ENCODE measurements at regions not wholly inside any gene's neighbourhood (a gene's known extent, or its start where the extent isn't known, plus 50 kb on each side); places are given as distances from the start of the nearest gene placed in this dataset.
"Not testable (repeated sequence)": the region's sequence is repeated elsewhere in the genome, so short reads cannot be mapped to it uniquely, and the experiment has no call there.

- Histone ChIP-seq H3K4me3 (ENCODE audit: low read depth, low read length, poor library complexity, severe bottlenecking) (no peak overlapping the region), H3K36me3 (ENCODE audit: insufficient read depth, low read length) (no peaks in the 10 kb centered on the region), H4K20me1 (ENCODE audit: insufficient read depth, low read length) (no peaks in the 10 kb centered on the region), H3K27ac (ENCODE audit: low read depth, low read length, poor library complexity, severe bottlenecking) (no peak overlapping the region), H3K9me3 (ENCODE audit: low read length) (no peaks in the 10 kb centered on the region), H3K4me1 (ENCODE audit: insufficient read depth, low read length, poor library complexity, severe bottlenecking) (no peaks in the 10 kb centered on the region), H2AFZ (ENCODE audit: low read length) (no peak overlapping the region), H3K9me2 (ENCODE audit: insufficient read depth, low read length) (no peaks in the 10 kb centered on the region), H3K4me2 (ENCODE audit: low read length) (no peak overlapping the region), H3K79me2 (ENCODE audit: insufficient read depth, low read depth, low read length) (no peaks in the 10 kb centered on the region)
- ChIA-PET CTCF (ENCODE audit: unreplicated experiment) (no interaction called here), POLR2A (no interaction called here)
- intact Hi-C loops (cut with micrococcal nuclease; ENCODE audit: unreplicated experiment): no loop called here
- DNase-seq (ENCODE audit: low spot score): no peak
- BruUV-seq (replicated peaks): no TSS peak
- TF ChIP-seq CTCF (conservative IDR thresholded peaks at IDR 0.05; ENCODE audit: low read length) (no peak), EZH2phosphoT487 (IDR thresholded peaks at IDR 0.05; ENCODE audit: borderline replicate concordance, low read depth, low read length) (no peak)
Measured at GRCh38 chr15:38795471-38796245, 231.0 kb upstream of the RASGRP1 start.

- Histone ChIP-seq H2AFZ (ENCODE audit: low read length) (no peak overlapping the region), H3K36me3 (ENCODE audit: insufficient read depth, low read length) (no peaks in the 10 kb centered on the region), H3K4me3 (ENCODE audit: low read depth, low read length, poor library complexity, severe bottlenecking) (no peak overlapping the region), H3K9me3 (ENCODE audit: low read length) (no peaks in the 10 kb centered on the region), H3K4me2 (ENCODE audit: low read length) (no peak overlapping the region), H4K20me1 (ENCODE audit: insufficient read depth, low read length) (no peaks in the 10 kb centered on the region), H3K79me2 (ENCODE audit: insufficient read depth, low read depth, low read length) (no peaks in the 10 kb centered on the region), H3K9me2 (ENCODE audit: insufficient read depth, low read length) (no peaks in the 10 kb centered on the region), H3K4me1 (ENCODE audit: insufficient read depth, low read length, poor library complexity, severe bottlenecking) (no peaks in the 10 kb centered on the region), H3K27ac (ENCODE audit: low read depth, low read length, poor library complexity, severe bottlenecking) (no peak overlapping the region)
- ChIA-PET POLR2A (no interaction called here), CTCF (ENCODE audit: unreplicated experiment) (no interaction called here)
- TF ChIP-seq CTCF (conservative IDR thresholded peaks at IDR 0.05; ENCODE audit: low read length) (no peak), EZH2phosphoT487 (IDR thresholded peaks at IDR 0.05; ENCODE audit: borderline replicate concordance, low read depth, low read length) (no peak)
- DNase-seq (ENCODE audit: low spot score): no peak
- intact Hi-C loops (cut with micrococcal nuclease; ENCODE audit: unreplicated experiment): no loop called here
- BruUV-seq (replicated peaks): no TSS peak
Measured at GRCh38 chr15:38796589-38796988, 232.0 kb upstream of the RASGRP1 start.

GRCh38 chr15:38797506-38797905 lies 232.9 kb upstream of the RASGRP1 start:
- H3K36me3 ChIP-seq (ENCODE audit: insufficient read depth, low read length); H4K20me1 ChIP-seq (ENCODE audit: insufficient read depth, low read length); H3K27ac ChIP-seq (ENCODE audit: low read depth, low read length, poor library complexity, severe bottlenecking); H3K4me1 ChIP-seq (ENCODE audit: insufficient read depth, low read length, poor library complexity, severe bottlenecking); DNase-seq (ENCODE audit: low spot score); H3K79me2 ChIP-seq (ENCODE audit: insufficient read depth, low read depth, low read length); H2AFZ ChIP-seq (ENCODE audit: low read length); BruUV-seq (replicated peaks); POLR2A ChIA-PET; H3K4me2 ChIP-seq (ENCODE audit: low read length); intact Hi-C loops (cut with micrococcal nuclease; ENCODE audit: unreplicated experiment); H3K4me3 ChIP-seq (ENCODE audit: low read depth, low read length, poor library complexity, severe bottlenecking); CTCF ChIA-PET (ENCODE audit: unreplicated experiment); H3K9me2 ChIP-seq (ENCODE audit: insufficient read depth, low read length); H3K9me3 ChIP-seq (ENCODE audit: low read length): not testable (repeated sequence)

GRCh38 chr15:38799202-38799601 lies 234.6 kb upstream of the RASGRP1 start:
- H3K27ac ChIP-seq (ENCODE audit: low read depth, low read length, poor library complexity, severe bottlenecking); DNase-seq (ENCODE audit: low spot score); H4K20me1 ChIP-seq (ENCODE audit: insufficient read depth, low read length); intact Hi-C loops (cut with micrococcal nuclease; ENCODE audit: unreplicated experiment); H3K4me1 ChIP-seq (ENCODE audit: insufficient read depth, low read length, poor library complexity, severe bottlenecking); H3K4me2 ChIP-seq (ENCODE audit: low read length); H3K36me3 ChIP-seq (ENCODE audit: insufficient read depth, low read length); H3K79me2 ChIP-seq (ENCODE audit: insufficient read depth, low read depth, low read length); H3K4me3 ChIP-seq (ENCODE audit: low read depth, low read length, poor library complexity, severe bottlenecking); H3K9me3 ChIP-seq (ENCODE audit: low read length); CTCF ChIA-PET (ENCODE audit: unreplicated experiment); BruUV-seq (replicated peaks); H3K9me2 ChIP-seq (ENCODE audit: insufficient read depth, low read length); POLR2A ChIA-PET; H2AFZ ChIP-seq (ENCODE audit: low read length): not testable (repeated sequence)

Measured in OCI-LY7 (cell line).